Caco-2 (cell line): ENCODE measurements at regions not wholly inside any gene's neighbourhood (a gene's known extent, or its start where the extent isn't known, plus 50 kb on each side); places are given as distances from the start of the nearest gene placed in this dataset.

Experiments
- BruUV-seq: library from RNA; stranded (reverse); fragments of 400-500 nt; replicated peaks from 2 replicates; lab custom pipeline; 2021; lab: Mats Ljungman, UMichigan
- CTCF ChIA-PET: fragments of 300-600 bp; sonication (Branson Sonifier 250); formaldehyde crosslinking; loops from one replicate; lab custom pipeline; 2022; ENCODE audit warnings: antibody characterized with exemption; lab: Charles Lee
- POLR2A ChIA-PET: fragments of 300-600 bp; sonication (Branson Sonifier 250); formaldehyde crosslinking; loops from one replicate; lab custom pipeline; 2022; ENCODE audit warnings: antibody characterized with exemption; lab: Charles Lee
- DNase-seq, 2 experiments: peaks; one replicate each; pipeline versions ENCODE4 v3.0.0 to v3.0.0-alpha.2; 2020 to 2022
- H3K27me3 ChIP-seq: replicated peaks from 2 replicates; pipeline ENCODE4 v1.6.0; 2011; ENCODE audit warnings: low read length; ENCODE audit not compliant: control insufficient read depth, insufficient read depth
- H3K36me3 ChIP-seq: 2 replicates; pipeline ENCODE4 v1.5.1; 2011; ENCODE audit warnings: low read length; ENCODE audit not compliant: control insufficient read depth, insufficient read depth
- H3K4me1 ChIP-seq: fragments of 250-450 bp; sonication (Bioruptor Pico); 2 replicates; pipeline ENCODE4 v1.5.1; 2020; ENCODE audit warnings: mild to moderate bottlenecking
- H3K4me3 ChIP-seq: 2 replicates; pipeline ENCODE4 v1.5.1; 2011; ENCODE audit warnings: low read depth, mild to moderate bottlenecking, control low read depth, low read length
- H3K9me3 ChIP-seq: fragments of 250-450 bp; sonication (Bioruptor Pico); 2 replicates; pipeline ENCODE4 v1.5.1; 2020; ENCODE audit warnings: mild to moderate bottlenecking, moderate library complexity
- H3K27ac Mint-ChIP-seq: one replicate; pipeline ENCODE4 v1.8.0; 2022; ENCODE audit warnings: mixed read lengths; ENCODE audit not compliant: unreplicated experiment
- H3K27me3 Mint-ChIP-seq: one replicate; pipeline ENCODE4 v1.8.0; 2022; ENCODE audit warnings: mixed read lengths; ENCODE audit not compliant: insufficient read depth, unreplicated experiment
- H3K36me3 Mint-ChIP-seq: one replicate; pipeline ENCODE4 v1.8.0; 2022; ENCODE audit warnings: mild to moderate bottlenecking, mixed read lengths; ENCODE audit not compliant: insufficient read depth, unreplicated experiment
- H3K4me1 Mint-ChIP-seq: one replicate; pipeline ENCODE4 v1.8.0; 2022; ENCODE audit warnings: low read depth, mixed read lengths; ENCODE audit not compliant: unreplicated experiment
- H3K4me3 Mint-ChIP-seq: one replicate; pipeline ENCODE4 v1.8.0; 2022; ENCODE audit warnings: mild to moderate bottlenecking, moderate library complexity, mixed read lengths; ENCODE audit not compliant: unreplicated experiment
- H3K9me3 Mint-ChIP-seq: one replicate; pipeline ENCODE4 v1.8.0; 2022; ENCODE audit warnings: mixed read lengths; ENCODE audit not compliant: unreplicated experiment
- intact Hi-C: fragments of 100-400 bp; cut with micrococcal nuclease; formaldehyde crosslinking; loops from one replicate; pipeline ENCODE4 v1.10.0; 2022; ENCODE audit not compliant: unreplicated experiment
- TF ChIP-seq, protein P1 (sequence below), 2 experiments: fragments of 200-600 bp in 1 of 2; IDR thresholded peaks; 1 replicate in 1 of 2; 2 replicates in 1 of 2; pipeline versions ENCODE4 v1.5.1 to v1.8.0; 2011 to 2022; ENCODE audit warnings: antibody characterized with exemption in 1 of 2, control low read depth in 1 of 2, inconsistent platforms in 1 of 2, low read depth in 1 of 2, low read length in 1 of 2, mild to moderate bottlenecking in 1 of 2, moderate library complexity in 1 of 2; ENCODE audit not compliant: insufficient read depth in 1 of 2, severe bottlenecking in 1 of 2, unreplicated experiment in 1 of 2

DNA sequence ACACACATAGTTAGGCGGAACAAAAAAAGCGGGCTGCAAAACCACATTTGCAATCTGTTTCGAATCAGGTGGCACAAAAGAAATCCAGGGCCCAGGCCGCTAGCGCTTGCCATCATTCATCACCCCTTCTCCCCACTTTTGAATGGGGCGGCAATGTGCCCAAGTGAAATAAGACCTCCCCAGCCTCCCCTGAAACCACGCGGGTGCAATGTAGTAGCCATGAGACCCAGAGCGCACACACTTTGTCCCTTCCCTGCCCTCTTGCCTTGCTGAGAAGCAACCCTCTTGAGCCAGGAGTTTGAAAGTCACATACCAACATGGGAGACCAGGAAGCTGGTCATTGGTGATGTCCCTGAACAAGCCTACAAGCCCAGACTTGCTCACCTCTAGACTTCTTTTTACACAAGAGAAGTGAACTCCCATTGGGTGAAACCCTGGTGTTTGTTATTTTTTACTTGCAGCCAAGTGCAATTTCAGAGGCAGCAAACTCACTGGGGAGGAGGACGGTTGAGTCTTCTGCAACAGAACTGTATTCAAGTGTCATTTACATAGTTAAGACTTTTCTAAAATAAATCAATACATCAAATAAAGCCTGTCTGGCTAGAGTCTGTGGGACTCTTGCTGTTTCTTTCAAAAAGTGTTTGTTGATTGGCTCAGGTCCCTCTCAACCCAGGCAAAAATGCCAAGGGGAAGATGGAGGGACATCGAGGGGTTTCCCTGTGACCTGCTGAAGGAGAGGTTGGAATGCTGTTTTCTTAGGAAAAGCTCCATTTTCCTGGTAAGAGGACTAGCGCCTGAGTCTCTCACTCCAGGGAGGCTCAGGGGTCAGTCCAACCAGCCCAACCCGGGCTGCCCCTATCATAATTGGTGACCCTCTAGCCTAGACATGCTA is 138.1 kb upstream of the PTPN1 start:
- peaks cover 44% of the 10 kb centered on the region for H3K4me1 Mint-ChIP-seq
- BruUV-seq, result TSS peak; percentile 73
- intact Hi-C loops, result loop anchor here (2.0 kb wide), 1 partner anchor 15 kb away; no protein-coding TSS in a partner anchor
- no peaks in the 10 kb centered on the region for H3K9me3 Mint-ChIP-seq
- Histone ChIP-seq H3K9me3 (no peaks in the 10 kb centered on the region), H3K27me3 (no peaks in the 10 kb centered on the region), H3K4me1 (peaks cover 41% of the 10 kb centered on the region), H3K36me3 (no peaks in the 10 kb centered on the region), H3K4me3 (no peak overlapping the region)
- H3K36me3 Mint-ChIP-seq, result no peaks in the 10 kb centered on the region
- TF ChIP-seq, protein P1, sequence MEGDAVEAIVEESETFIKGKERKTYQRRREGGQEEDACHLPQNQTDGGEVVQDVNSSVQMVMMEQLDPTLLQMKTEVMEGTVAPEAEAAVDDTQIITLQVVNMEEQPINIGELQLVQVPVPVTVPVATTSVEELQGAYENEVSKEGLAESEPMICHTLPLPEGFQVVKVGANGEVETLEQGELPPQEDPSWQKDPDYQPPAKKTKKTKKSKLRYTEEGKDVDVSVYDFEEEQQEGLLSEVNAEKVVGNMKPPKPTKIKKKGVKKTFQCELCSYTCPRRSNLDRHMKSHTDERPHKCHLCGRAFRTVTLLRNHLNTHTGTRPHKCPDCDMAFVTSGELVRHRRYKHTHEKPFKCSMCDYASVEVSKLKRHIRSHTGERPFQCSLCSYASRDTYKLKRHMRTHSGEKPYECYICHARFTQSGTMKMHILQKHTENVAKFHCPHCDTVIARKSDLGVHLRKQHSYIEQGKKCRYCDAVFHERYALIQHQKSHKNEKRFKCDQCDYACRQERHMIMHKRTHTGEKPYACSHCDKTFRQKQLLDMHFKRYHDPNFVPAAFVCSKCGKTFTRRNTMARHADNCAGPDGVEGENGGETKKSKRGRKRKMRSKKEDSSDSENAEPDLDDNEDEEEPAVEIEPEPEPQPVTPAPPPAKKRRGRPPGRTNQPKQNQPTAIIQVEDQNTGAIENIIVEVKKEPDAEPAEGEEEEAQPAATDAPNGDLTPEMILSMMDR (IDR thresholded peaks at IDR 0.05; ENCODE audit: insufficient read depth in 1 of 2, low read depth in 1 of 2, low read length in 1 of 2, severe bottlenecking in 1 of 2, unreplicated experiment in 1 of 2), result no peak
- no peaks in the 10 kb centered on the region for H3K27me3 Mint-ChIP-seq
- DNase-seq, result peak; percentile 52 to 79
- POLR2A ChIA-PET, result interaction anchor here (0.7 kb wide), 1 partner anchor 25 kb away, joined by 3 read pairs; no protein-coding TSS in a partner anchor
- H3K27ac Mint-ChIP-seq, result peak overlapping the region; percentile 69
- no peak overlapping the region for H3K4me3 Mint-ChIP-seq
- CTCF ChIA-PET, result interaction anchor here (0.6 kb wide), 1 partner anchor 91 kb away, joined by 3 read pairs; no protein-coding TSS in a partner anchor

DNA sequence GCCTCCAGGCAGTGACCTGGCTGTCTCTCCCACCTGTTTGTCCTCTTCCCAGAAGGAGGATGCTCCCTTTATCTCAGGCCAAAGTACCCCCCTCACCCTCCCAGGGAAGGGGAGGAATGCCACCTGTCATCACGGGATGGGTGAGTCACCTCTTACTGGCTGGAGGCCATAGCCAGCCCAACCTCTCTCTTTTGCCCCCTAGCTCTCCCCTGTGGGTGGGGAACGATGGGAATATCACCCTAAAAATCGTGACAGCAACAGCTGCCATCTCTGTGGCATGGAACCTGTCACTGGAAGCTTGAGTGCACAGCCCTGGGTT is 137.5 kb upstream of the PTPN1 start:
- POLR2A ChIA-PET, result interaction anchor here (0.7 kb wide), 1 partner anchor 25 kb away, joined by 3 read pairs; no protein-coding TSS in a partner anchor
- Histone ChIP-seq H3K27me3 (no peaks in the 10 kb centered on the region), H3K4me3 (no peak overlapping the region), H3K4me1 (peaks cover 41% of the 10 kb centered on the region), H3K9me3 (no peaks in the 10 kb centered on the region), H3K36me3 (no peaks in the 10 kb centered on the region)
- no peaks in the 10 kb centered on the region for H3K27me3 Mint-ChIP-seq
- H3K27ac Mint-ChIP-seq, result peak overlapping the region; percentile 31
- CTCF ChIA-PET, result interaction anchor here (0.6 kb wide), 2 partner anchors 88 to 90 kb away, joined by 3 to 4 read pairs; no protein-coding TSS in a partner anchor
- H3K9me3 Mint-ChIP-seq, result no peaks in the 10 kb centered on the region
- DNase-seq, result peak; percentile 70 to 90
- no peak overlapping the region for H3K4me3 Mint-ChIP-seq
- TF ChIP-seq, protein P1 (IDR thresholded peaks at IDR 0.05; ENCODE audit: insufficient read depth in 1 of 2, low read depth in 1 of 2, low read length in 1 of 2, severe bottlenecking in 1 of 2, unreplicated experiment in 1 of 2), result no peak
- H3K4me1 Mint-ChIP-seq, result peaks cover 44% of the 10 kb centered on the region
- intact Hi-C loops, result loop anchor here (2.0 kb wide), 1 partner anchor 16 kb away; no protein-coding TSS in a partner anchor
- no peaks in the 10 kb centered on the region for H3K36me3 Mint-ChIP-seq
- BruUV-seq, result no TSS peak

DNA sequence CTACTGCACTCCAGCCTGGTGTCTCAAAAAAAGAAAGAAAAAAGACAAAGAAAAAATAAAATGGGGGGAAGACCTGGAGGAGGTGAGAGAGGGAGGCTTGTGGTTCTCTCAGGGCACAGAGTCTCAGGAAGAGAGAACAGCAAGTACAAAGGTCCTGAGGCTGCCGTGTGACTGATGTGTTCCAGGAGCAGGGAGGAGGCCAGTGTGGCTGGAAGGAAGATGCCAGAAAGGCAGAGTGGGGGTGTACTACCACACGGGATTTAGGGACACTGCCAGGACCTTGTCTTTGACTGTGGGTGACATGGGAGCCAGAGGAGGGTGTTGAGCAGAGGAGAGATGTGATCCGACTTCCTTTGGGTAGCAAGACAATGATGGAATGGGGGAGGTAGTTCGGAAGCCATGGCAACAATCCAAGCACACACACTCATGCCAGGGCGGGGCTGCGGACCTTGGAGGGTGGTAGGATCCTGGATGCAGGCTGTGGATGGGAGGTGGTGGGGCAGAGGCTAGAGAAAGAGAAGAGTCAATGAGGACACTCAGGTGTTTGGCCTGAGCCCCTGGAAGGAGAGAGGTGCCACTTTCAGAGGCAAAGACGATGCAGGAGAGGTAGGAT is 136.4 kb upstream of the PTPN1 start:
- Mint-ChIP-seq H3K27ac (peak overlapping the region; percentile 9), H3K9me3 (no peaks in the 10 kb centered on the region), H3K4me3 (no peak overlapping the region), H3K36me3 (no peaks in the 10 kb centered on the region), H3K27me3 (no peaks in the 10 kb centered on the region), H3K4me1 (peaks cover 33% of the 10 kb centered on the region)
- TF ChIP-seq, protein P1 (IDR thresholded peaks at IDR 0.05; ENCODE audit: insufficient read depth in 1 of 2, low read depth in 1 of 2, low read length in 1 of 2, severe bottlenecking in 1 of 2, unreplicated experiment in 1 of 2), result no peak
- CTCF ChIA-PET, result interaction anchor here (0.7 kb wide), 1 partner anchor 90 kb away, joined by 4 read pairs; no protein-coding TSS in a partner anchor
- H3K4me1 ChIP-seq, result peaks cover 41% of the 10 kb centered on the region
- POLR2A ChIA-PET, result interaction anchor here (0.6 to 0.9 kb wide), 2 partner anchors 8 to 157 kb away, joined by 3 to 4 read pairs; no protein-coding TSS in a partner anchor
- intact Hi-C loops, result loop anchor here (2.0 kb wide), 1 partner anchor 17 kb away; no protein-coding TSS in a partner anchor
- no peak overlapping the region for H3K4me3 ChIP-seq
- BruUV-seq, result no TSS peak
- no peaks in the 10 kb centered on the region for H3K9me3 ChIP-seq
- DNase-seq, result no peak
- H3K36me3 ChIP-seq, result no peaks in the 10 kb centered on the region
- H3K27me3 ChIP-seq, result no peaks in the 10 kb centered on the region
